ENCODE measurements at regions not wholly inside any gene's neighbourhood (a gene's known extent, or its start where the extent isn't known, plus 50 kb on each side); places are given as distances from the start of the nearest gene placed in this dataset.

DNA sequence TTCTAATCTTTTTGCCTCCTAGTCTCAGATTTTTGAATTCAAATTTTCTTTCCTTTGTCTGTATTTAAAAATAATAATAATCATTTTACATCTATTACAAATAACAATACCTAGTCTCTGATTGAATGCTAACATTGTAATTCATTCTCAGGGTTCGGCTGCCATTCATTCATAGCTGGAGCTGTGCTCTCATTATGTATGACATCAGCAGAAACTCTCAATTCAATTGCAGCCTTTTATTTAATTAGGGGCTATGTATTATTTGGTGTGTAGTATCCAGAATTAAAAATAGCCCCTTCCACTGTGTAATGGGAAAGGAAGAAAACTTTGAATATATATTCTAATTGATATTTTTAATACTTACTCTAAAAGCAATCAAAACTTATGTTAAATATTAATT lies 270.4 kb upstream of the MDFIC2 start:
- ATAC-seq, result no peak
- DNase-seq (ENCODE audit: low spot score), result no peak

DNA sequence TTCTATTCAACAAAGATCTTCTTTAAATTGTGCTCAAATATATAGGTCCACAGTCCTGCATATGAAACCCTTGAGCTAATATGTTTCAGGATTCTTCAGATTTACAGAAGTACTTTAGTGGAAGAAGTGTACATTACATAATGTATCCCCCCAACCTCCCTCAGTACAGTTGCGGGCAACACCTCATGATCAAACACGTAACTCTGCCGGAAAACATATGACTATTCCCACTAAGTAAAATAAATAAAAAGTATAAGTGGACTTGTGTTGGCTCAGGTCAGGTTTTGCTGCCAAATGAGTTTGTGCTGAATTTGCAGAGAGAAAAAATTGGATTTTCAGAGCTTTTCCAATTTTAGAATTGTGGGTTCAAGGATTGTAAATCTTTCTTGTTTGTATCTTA lies 267.6 kb upstream of the MDFIC2 start:
- no peak for DNase-seq (ENCODE audit: low spot score)
- ATAC-seq, result no peak

DNA sequence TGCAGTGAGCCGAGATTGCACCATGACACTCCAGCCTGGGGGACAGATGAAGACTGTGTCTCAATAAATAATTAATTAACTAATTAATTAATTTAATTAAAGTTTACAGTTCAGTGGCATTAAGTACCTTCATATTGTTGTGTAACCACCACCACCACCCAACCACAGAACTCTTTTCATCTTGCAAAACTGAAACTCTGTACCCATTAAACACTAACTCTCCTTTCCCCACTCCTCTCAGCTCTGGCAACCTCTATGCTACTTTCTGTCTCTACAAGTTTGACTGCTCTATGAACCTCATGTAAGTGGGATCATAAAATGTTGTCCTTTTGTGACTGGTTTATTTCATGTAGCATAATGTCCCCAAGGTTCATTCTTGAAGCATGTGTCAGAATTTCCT lies 259.3 kb upstream of the MDFIC2 start:
- ATAC-seq (no peak), DNase-seq (ENCODE audit: low spot score) (no peak)

DNA sequence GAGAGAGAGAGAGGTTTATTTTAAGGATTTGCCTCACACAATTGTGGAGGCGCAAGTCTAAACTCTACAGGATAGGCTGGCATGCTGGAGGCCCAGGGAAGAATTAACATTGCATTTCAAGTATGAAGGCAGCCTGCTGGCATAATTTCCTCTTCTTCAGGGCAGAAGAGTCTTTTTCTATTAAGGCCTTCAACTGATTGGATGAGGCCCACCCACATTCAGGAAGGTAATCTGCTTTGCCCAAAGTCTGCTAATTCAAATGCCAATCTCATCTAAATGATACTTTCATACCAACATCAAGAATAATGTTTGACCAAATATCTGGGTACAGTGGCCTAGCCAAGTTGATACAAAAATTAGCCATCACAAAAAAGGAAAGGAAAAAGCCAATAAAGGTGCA lies 258.1 kb upstream of the MDFIC2 start:
- DNase-seq (ENCODE audit: low spot score), result no peak
- no peak for ATAC-seq

DNA sequence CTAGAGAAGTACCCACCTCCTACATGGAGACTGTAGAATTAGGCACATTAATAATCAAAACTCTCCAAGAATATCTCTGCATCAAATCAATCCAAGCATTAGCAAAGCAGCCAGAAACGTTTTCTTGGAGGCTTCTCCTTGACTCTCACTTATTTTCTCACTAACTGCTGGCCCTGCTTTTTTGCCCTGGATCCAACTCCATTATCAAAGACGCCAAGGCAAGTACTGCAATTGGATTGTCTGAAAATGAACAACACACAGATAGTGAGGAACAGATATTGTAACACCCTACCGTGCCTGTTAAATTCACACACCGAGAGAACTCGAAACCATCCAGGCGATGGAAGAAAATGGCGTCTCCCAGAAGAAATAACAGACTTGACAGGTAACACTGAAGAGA lies 256.2 kb upstream of the MDFIC2 start:
- ATAC-seq, result no peak

DNA sequence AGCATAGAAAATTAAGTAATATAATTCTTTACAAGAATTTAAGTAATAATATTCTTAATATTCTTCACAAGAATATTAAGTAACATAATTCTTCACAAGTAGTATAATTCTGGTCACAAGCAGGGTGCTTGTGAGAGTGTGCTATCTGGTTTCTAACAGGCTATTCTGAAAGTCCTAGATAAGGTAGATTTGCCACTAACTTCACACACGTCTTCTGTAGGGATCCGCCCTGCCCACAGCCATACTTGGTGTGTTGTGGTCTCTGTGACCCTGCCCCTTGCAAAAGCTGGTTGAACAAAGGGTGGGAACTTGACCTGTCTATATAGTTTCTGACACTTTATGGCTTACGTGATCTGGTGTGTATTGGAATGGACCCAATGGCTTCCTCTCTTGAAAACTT lies 253.4 kb upstream of the MDFIC2 start:
- no peak for ATAC-seq

More for the DNA sequence above, 256.2 kb upstream of the MDFIC2 start:
- DNase-seq (ENCODE audit: low spot score), result no peak

DNA sequence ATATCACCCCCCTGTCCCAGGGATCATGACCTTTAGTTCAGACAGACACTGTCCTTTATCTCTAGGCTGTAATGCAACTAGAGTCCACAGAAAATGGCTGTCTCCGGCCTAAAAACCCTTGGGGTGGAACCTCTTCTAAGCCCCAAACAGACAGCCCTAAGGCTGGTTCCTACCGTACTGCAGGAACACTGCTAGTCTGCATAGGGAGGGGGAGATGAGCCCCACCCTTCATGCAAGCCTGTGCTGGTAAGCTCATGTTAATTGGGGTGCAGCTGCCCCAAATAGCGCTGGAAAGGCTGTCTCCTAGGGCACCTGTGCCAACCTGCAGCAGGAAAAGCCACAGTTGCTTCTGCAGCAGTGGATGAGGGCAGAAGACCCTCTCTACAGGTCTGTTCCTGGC lies 252.1 kb upstream of the MDFIC2 start:
- ATAC-seq, result no peak
- DNase-seq (ENCODE audit: low spot score), result no peak

More for the DNA sequence above, 253.4 kb upstream of the MDFIC2 start:
- no peak for DNase-seq (ENCODE audit: low spot score)

DNA sequence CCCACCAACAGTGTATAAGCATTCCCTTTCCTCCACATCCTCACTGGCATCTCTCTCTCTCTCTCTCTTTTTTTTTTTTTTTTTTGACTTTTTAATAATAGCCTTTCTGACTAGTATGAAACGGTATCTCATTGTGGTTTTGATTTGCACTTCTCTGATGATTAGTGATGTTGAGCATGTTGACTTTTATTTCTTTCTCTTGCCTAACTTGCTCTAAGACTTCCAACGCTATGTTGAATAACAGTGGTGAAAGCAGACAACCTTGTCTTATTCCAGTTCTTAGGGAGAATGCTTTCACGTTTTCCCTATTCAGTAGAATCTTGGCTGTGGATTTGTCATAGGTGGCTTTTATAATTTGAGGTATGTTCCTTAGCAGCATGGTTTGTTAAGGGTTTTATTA lies 249.4 kb upstream of the MDFIC2 start:
- ATAC-seq (no peak), DNase-seq (ENCODE audit: low spot score) (no peak)

DNA sequence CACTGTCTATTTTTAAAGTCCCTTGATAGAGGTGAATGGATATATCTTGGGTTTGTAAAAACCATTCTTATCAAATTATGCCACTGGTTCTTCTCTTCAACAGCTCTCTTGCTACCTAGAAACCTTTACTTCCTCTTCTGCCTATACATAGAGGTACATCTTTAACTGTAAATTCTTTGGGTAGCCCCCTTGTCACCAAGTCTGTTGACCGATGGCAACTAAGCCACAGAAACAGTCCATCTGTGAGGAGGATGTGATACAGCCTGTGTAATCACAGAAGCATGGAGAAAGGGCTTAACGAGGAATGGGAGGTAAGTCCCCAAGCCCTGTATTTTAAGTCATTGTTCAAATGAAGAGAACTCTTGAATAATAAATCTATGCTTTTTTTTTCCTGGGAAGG lies 246.5 kb upstream of the MDFIC2 start:
- DNase-seq (ENCODE audit: low spot score) (no peak), ATAC-seq (no peak)

DNA sequence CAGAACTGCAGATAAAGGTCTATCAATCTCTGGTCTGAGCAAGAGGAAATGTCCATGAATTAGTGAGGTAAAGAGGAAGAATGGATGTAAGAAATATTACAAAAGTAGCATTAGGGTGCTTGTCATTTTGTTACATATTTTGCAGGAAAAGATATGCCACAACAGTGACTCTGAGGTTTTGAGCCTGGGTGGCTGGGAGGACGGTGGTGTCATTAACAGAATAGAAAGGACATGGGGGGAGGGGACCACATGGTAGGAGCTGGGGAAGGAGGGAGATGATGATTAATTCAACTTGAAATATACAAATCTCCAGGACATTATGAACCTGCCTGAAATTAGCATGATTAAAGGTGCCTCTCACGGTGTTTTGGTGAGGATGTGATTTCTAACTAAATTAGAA lies 245.5 kb upstream of the MDFIC2 start:
- ATAC-seq, result no peak
- DNase-seq (ENCODE audit: low spot score), result no peak

DNA sequence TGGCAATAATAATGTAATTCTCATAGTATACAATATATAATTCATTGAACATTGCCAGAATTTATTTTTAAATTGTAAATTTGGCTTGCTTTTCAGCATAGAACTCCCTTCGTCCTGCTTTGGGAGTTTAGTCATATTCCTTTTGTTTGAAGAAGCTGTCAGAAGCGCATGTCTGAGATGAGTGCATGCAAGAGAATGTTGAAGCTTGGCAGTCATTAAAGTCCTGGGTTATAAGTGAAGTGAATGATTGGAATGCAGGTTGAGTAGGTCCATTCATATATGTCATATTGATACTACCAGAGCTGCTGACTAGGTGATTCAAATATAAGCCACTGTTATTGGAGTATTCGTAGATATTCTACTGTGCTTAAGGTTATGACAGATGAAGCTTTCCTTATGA lies 243.6 kb upstream of the MDFIC2 start:
- DNase-seq (ENCODE audit: low spot score) (no peak), ATAC-seq (no peak)

DNA sequence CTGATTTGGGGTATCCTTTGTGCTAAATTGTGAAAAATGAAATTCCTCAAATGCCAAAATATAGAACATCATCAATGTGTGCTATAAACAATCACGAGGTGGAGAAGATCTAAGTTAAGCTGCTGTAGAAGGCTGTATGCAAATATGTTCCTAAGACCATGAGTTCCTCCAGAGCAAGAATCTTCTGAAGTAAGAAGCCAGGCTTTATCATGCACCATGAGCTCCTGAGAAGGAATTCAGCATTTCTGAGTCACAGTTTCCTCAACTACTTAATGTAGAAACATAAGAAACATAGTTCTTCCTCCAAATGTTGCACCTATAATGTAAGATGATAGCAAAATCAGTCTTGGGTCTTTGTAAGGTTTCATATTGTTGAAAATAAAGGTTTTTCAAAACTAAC lies 241.7 kb upstream of the MDFIC2 start:
- no peak for ATAC-seq

DNA sequence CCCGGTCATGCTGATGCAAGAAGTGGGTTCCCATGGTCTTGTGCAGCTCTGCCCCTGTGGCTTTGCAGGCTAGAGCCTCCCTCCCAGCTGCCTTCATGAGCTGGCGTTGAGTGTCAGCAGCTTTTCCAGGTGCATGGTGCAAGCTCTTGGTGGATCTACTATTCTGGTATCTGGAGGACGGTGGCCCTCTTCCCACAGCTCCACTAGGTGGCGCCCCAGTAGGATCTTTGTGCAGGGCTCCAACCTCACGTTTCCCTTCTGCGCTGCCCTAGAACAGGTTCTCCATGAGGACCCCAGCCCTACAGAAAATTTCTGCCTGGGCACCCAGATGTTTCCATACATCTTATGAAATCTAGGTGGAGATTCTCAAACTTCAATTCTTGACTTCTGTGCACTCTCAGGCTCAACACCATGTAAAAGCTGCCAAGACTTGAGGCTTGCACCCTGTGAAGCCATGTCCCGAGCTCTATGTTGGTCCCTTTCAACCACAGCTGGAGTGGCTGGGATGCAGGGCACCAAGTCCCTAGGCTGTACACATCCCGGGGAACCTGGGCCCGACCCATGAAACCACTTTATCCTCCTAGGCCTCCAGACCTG lies 238.4 kb upstream of the MDFIC2 start:
- peak; percentile 73 for DNase-seq (ENCODE audit: low spot score)
- peak; percentile 97 for ATAC-seq

More for the DNA sequence above, 241.7 kb upstream of the MDFIC2 start:
- DNase-seq (ENCODE audit: low spot score), result no peak

DNA sequence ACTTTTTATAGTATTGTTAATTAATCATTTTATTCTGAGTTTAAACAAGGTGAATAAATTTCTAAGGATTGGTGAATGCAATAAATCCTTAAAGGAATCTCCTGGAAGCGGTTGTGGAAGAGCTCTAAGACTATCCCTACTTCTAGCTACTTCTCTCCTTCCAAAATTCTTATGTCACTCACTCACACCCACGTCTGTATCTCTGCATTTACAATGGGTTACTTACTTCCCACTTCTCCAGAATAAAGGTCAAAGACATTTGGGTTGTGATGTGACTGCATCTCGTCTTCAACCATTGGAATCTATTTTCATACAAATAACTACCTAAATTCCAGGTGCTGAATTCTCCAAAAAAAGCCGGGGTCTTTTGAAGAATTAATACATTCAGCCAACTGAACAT lies 234.2 kb upstream of the MDFIC2 start:
- no peak for DNase-seq (ENCODE audit: low spot score)
- ATAC-seq, result no peak

DNA sequence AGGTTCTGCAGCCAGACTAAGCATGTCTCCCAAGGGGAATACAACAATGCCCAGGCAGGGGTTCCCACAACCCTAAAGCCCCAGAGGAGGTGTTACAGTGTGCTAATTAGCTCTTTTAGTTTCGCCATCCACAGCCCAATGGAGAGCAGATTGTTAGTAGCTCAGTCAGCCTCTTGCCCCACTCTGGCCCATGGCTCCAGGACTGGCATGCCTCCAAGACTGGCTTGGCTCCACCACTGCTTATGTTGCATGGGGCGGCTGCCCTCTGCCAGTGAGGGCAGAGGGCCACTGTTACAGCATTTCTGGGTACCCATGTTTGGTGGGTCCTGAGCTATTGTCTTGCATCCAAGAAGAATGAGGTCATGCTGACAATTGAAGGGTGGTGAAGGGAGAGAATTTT lies 231.1 kb upstream of the MDFIC2 start:
- ATAC-seq (no peak), DNase-seq (ENCODE audit: low spot score) (no peak)

DNA sequence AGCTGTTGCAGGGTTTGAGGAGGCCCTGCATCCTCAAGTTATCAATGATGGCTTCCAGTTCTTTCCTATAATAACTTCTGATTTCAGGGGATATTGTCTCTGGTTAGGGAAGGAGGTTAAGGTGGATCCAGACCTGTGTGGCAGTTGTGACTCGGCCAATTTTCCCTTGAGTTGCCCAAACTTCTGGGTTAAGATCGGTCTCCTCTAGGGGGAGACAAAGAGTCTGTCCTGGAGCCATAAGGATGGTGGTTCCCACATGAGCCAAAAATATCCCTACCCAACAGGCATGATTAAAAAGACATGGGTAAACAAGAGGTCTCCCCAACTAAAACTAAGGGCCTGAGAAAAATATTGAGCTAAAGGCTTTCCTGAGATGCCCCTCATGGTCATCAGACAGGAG lies 227.5 kb upstream of the MDFIC2 start:
- DNase-seq (ENCODE audit: low spot score) (no peak), ATAC-seq (no peak)

DNA sequence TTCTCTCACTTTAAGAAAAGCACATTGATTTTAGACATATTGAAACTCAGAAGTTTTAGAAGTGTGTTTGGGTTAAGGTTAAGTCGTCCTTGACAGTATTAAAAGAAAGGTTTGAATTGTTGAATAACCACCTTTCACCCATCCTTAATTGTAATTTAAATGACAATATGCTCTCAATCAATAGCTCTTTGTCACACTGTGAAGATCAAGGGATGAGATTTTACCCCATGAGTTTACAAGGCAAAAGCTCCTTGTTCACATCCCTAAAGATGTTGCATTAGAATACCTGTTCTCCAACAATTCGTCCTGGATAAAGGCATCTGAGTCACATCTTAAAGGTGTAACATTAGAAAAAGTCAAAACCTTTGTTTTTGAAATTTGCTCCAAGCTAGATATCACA lies 220.4 kb upstream of the MDFIC2 start:
- DNase-seq (ENCODE audit: low spot score) (no peak), ATAC-seq (no peak)

DNA sequence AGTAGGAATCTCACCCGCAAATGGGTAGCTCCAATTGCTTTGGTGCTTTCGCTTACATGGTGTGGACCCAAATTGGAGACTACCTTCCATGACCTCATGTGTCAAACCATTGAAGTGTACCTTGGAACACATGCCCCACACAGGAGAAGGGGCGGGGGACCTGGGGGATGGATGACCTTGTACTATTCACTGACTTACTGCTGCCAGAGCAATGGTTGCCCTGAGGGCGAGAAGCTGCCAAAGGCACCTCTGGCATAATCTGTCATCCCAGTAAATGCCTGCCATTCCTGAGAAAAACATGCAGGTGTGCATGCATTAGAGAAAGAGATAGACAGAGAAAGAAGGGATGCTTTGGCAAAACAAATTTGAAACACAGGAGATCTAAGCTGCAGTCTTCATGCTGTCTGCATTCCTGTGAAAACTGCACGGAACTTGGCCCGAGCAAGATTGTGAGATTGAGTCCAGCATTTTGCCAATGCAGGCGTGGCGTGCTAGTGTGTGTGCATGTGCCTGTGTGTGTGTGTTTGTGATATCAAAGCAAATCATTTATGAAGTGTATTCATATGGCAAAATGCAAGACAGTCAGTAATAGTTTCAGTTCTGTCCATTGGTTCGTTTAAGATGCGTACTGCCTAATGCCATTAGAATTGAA lies 219.5 kb upstream of the MDFIC2 start:
- DNase-seq (ENCODE audit: low spot score) (no peak), ATAC-seq (no peak)

DNA sequence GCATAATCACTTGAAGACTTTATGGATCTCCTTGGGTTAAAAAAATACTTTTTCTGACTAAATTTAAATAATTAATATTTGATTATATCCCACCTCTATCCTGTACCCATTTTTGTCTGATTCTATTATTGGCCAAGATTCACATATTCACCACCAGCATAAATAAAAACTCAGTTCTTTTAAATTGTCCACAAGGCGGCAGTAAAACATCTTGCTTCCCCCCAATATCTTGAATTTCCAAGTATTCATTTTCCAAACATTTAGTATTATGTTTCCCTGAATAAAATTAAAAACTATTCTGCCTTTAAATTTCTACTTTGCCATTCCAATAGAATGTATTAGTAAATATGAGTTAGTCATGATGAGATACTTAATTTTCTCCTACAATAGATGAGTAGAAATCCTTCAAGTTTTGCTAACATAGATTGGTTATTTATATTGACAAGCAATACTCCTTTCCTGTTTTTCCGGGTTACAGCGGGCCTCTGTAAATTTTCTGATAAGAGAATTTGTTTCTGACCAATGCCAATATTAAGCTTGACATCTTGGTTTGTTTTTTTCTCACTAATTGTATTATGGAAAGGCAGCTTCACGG lies 218.7 kb upstream of the MDFIC2 start:
- ATAC-seq (peak; percentile 38), DNase-seq (ENCODE audit: low spot score) (no peak)

DNA sequence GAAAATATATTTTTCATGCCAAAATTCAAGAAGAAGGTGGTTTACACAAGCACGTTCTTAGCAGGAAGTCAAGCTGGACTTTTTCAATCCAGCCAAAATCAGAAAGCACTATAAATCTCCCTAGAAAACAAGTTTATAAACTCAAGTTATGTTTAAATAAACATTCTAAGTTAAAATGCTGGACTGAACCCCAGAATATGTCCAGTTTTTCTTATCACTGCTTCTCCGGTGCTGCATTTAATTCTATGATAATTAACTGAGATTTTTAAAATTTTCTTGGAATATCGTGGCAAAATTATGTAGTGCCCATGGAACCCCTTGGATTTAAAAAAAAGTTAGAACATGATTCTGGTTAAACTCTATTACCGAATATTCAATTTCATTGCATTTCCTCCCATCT lies 218.2 kb upstream of the MDFIC2 start:
- no peak for ATAC-seq
- DNase-seq (ENCODE audit: low spot score), result no peak

DNA sequence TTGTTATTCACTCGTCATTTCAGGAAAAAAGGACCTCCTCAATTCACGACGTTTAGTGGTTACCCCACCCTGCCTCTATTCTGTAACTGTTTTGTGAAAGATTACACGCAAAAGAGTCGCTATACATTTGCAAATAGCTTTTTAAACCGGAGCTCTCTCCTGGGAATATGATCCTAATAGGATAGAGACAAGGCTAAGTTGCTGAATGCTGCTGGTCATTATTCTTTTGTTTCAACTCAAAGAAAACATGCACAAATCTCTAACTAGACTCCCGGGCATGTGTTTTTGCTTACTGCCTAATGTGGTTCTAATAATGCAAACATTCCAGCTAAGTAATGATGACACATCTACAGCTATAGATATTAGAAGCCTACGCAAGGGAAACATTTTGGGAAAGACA lies 214.6 kb upstream of the MDFIC2 start:
- DNase-seq (ENCODE audit: low spot score), result no peak
- no peak for ATAC-seq

DNA sequence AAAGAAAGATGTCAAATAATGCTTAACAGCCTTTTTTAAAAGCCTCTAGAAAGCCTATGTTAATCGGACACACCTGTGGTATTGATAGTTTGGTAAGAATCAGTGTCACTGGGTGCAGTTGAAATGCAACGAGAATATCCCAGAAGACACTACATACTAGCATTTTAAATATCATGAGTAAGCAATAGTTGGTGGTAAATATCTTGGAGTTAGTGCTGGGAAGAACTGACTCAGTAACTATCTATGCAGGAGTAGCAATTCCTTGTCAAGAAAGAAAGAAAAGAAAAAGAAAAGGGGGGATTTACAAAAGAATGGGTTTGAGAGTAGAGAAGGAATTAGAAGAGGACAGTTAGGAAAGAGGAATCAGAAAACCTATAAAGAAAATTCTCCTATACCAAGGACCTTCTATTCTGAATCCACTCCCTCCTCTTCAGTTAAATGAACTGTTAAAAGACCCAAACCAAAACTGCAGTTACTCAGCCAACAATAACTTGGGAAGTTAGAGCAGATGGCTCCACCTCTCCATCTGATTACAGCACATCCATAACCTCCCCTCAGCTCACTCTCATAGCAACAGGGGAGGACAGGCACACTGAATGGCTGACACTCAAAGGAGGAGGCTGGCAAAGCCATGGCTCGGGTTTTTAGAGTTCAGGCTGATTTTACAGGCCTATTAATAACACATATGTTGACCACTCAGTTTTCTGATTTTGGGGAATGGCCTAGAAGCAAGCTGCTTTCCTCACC lies 207.6 kb upstream of the MDFIC2 start:
- ATAC-seq (no peak), DNase-seq (ENCODE audit: low spot score) (no peak)

All from left lobe of liver (tissue), 2 donors.